CMK (cell line): ENCODE measurements at regions not wholly inside any gene's neighbourhood (a gene's known extent, or its start where the extent isn't known, plus 50 kb on each side); places are given as distances from the start of the nearest gene placed in this dataset.

Experiments
- DNase-seq: peaks from one replicate; pipeline ENCODE4 v3.0.0-alpha.2; 2010; ENCODE audit warnings: low read depth

DNA sequence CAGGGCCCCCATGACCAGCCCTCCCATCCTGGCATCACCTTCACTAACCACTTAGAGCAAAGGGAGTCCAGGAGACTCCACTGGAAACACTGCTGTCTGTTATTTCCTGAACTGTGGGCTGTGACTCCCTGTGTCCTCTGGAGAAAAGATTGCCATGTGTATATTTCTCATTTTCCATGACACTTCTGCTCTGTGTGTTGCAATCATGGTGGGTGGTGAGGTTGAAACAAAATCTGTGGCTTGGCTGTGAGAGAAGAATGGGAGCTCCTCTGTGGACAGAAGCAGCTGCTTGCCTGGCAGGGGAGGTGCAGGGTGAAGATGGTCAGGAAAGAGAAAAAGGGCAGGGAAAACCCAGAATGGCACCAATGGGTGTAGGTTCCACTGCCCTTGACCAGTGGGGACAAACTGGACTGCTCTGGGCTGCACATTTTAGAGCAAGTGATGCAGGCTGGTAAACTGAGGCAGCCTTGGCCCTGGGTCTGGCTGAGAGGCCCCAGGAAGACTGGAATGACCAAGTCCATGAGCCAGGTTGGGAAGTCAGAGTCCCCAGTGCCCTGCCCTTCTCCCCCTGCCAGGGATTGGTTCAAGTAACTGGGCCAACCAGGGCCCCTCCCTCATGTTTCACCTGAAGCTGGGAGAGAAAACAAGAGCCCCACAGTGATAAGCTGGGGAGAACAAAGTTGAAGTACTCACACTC, 314.3 kb downstream of the C16orf95 start:
- DNase-seq, result no peak

DNA sequence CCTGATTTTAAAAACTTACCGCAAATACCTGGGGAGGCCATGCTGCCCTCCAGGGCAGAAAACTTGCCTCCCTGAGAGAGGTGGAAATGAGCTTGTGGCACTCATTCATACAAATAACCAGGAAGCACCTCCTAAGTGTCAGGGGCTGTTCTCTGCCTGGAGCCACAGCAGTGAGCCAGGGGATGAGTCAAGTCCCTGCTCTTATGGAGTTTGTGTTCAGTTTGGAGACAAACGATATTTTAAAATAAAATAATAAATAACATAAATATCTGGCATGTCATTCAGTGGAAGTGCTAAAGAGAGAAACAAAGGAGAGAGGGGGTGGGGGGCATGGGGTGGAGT, 313.8 kb downstream of the C16orf95 start:
- no peak for DNase-seq

DNA sequence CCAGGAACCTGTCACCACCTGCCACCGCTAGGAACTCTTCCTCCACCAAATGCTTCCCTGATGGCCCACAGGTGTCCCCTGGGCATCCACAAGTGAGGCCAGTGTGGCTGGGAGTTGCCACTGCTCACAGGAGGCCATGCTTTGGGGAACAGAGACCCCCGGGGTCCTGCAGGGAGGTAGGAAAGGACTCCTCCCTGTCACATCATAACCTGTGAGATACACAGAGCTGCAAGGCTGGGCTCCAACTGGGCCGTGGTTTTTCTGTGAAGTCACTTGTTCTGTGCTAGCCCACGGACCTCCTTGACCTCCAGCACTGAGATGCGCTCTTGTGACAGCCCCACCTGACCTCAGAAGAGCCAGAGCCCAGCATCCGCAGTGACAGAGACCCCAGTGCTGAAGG, 311.2 kb downstream of the C16orf95 start:
- no peak for DNase-seq

- DNase-seq, result no peak
These were observed 310.1 kb downstream of the C16orf95 start for GRCh38 chr16:87006789-87007745.

- no peak for DNase-seq
These were observed 309.3 kb downstream of the C16orf95 start for GRCh38 chr16:87007907-87008306.

GRCh38 chr16:87008664-87009063, 308.5 kb downstream of the C16orf95 start:
- DNase-seq, result no peak

DNA sequence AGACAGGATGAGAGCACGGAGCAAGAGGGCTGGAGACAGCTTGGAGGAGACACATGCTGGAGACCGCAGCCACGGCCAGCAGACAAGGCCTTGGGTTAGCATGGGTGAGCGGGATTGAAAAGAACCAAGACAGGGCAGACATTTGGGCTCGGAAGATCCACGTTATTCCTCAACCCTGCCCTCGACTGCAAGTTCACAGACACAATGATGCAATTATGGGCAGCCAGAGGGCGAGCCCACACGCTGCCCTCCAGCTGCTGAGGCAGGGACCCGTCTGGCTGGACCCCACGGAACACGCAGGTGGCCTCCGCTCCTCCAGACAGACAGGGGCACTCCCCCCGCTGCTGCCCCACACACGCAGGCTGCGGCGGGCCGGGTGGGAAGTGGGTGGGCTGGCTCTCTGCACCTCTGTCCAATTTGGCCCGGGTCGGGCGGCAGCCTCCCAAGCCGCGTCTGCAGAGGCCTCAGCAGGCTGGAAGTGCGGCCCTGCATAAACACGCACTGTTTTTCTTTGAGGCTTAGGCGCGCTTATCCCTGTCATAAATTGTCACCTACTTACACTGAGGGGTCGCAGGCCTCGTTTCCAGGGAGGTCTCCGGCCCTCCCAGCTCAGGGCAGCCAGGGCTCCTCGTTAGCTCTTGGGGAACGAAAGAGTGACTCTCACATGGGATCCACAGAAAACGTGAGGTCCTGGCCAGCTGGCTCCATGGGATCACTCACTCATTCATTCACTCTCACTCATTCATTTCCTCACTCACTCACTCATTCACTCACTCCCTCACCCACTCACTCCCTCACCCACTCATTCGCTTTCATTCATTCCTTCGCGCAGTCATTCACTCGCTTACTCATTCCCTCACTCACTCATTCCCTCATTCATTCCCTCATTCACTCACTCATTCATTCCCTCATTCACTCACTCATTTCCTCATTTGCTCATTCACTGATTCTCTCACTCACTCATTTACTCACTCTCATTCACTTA, 303.9 kb downstream of the C16orf95 start:
- DNase-seq, result no peak

DNA sequence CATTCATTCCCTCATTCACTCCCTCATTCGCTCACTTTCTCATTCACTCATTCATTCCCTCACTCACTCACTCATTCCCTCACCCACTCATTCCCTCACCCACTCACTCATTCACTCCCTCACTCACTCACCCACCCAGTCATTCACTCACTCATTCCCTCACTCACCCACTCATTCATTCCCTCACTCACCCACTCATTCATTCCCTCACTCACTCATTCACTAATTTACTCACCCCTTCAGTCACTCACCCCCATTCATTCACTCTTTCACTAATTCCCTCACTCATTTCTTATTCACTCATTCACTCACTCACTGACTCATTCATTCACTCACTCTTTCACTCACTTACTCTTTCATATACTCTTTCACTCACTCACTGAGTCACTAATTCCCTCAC, 303.1 kb downstream of the C16orf95 start:
- DNase-seq, result no peak

- no peak for DNase-seq
These were observed 302.2 kb downstream of the C16orf95 start for GRCh38 chr16:87015021-87015420.

- DNase-seq, result no peak
These were observed 300.9 kb downstream of the C16orf95 start for GRCh38 chr16:87016046-87017035.

GRCh38 chr16:87017371-87018012, 299.7 kb downstream of the C16orf95 start:
- DNase-seq, result no peak

DNA sequence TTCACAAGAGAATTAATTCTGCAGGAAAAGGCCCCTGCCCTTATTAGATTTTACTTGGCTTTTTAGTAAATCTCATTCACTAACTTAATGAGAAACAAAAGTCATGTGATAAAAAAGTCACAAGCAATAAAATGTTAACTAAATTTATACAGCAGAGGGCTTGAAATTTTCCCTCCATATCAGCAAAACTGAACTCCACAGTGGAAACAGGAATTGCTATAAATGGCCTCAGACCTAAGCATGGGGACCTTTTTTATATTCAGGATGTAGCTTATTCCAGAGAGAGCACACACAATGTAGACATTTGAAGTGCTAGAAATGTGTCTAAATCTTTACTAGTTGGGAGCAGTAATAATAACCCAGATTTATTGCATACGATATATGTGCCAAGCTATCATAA, 291.5 kb downstream of the C16orf95 start:
- no peak for DNase-seq

DNA sequence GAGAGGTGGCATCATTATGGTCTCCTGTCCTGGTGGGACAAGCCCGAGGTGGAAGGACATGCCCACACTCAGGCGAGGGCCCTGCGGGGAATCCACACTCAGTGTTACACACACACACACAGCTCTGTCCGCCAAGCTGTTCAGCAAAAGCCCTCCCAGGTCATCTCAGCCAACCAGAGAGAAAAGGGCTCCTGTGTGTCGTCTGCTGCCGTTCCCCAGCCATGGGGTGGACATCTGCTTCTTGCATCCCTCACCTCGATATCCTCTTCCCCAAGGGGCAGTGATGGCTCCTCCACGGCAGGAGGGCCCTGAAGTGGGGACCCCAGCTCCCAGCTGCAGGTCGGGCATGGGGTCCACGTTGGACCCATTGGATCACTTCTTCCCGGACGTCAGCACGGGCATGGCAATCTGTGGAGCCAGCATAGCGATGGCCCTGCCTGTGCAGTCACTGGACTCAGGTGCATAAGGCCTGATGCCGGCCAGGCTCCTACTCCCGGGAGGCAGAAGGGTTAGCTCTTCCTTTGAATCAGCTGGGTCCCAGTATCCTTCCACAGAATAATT, 290.1 kb downstream of the C16orf95 start:
- DNase-seq, result no peak

- DNase-seq, result no peak
These were observed 288.5 kb downstream of the C16orf95 start for GRCh38 chr16:87028481-87029320.

DNA sequence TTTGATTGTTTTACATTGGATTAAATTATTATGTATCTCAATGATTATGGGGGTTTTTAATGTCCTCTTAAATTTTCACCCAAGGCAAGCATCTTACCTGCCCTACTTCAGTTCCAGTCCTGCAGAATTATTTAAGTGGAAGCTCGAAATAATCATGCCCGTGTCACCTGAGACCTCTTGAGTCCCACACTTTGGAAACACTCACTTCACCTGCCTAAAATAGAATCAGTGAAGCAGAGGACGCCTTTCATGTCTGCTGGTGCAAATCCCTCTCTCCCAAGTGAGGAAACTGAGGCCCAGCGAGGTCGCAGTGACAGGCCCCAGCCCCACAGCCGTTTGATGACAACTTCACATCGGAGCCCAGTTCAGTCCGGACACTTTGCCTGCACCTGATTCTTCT, 284.6 kb downstream of the C16orf95 start:
- DNase-seq, result no peak

- no peak for DNase-seq
These were observed 284.1 kb downstream of the C16orf95 start for GRCh38 chr16:87033021-87033471.

GRCh38 chr16:87033541-87034300, 283.5 kb downstream of the C16orf95 start:
- DNase-seq, result no peak

DNA sequence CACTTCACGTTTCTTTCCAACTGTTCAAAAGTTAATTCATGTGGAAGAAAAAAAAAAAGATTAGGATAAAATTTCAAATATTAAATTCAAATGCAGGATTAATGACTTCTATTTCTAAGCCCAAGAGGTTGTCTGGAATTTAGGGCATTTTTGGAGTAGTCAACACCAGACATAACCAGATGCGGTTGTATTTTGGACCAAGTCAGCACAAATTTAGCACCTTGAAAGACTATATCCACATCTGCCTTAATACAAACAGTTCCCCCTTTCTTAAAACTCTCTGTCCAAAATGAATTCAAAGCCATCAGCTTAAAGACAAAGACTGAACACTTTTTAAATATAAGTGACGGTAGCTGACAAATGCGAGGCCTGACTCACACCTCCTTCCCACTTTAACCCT, 282.9 kb downstream of the C16orf95 start:
- DNase-seq, result no peak
